NCI-H2227 treated with DMSO at 0.1 percent for 48 hours (cell line): ENCODE measurements at regions not wholly inside any gene's neighbourhood (a gene's known extent, or its start where the extent isn't known, plus 50 kb on each side); places are given as distances from the start of the nearest gene placed in this dataset.

Source experiments
- DNase-seq: peaks from one replicate; lab custom pipeline; 2025; lab: John Stamatoyannopoulos, UW

- DNase-seq, result no peak
Measured at GRCh38 chr1:30198795-30199403, 524.5 kb downstream of the MATN1 start.

- DNase-seq, result no peak
Measured at GRCh38 chr1:30198451-30198760, 525.0 kb downstream of the MATN1 start.

GRCh38 chr1:30197639-30198450, 525.5 kb downstream of the MATN1 start:
- no peak for DNase-seq

GRCh38 chr1:30196872-30197638, 526.3 kb downstream of the MATN1 start:
- no peak for DNase-seq

GRCh38 chr1:30196457-30196856, 526.9 kb downstream of the MATN1 start:
- no peak for DNase-seq

GRCh38 chr1:30195424-30196134, 527.8 kb downstream of the MATN1 start:
- no peak for DNase-seq

GRCh38 chr1:30194741-30195423, 528.5 kb downstream of the MATN1 start:
- DNase-seq, result no peak

- DNase-seq, result no peak
Measured at GRCh38 chr1:30194046-30194619, 529.3 kb downstream of the MATN1 start.

- no peak for DNase-seq
Measured at GRCh38 chr1:30192969-30193630, 530.3 kb downstream of the MATN1 start.

GRCh38 chr1:30191154-30191702, 532.2 kb downstream of the MATN1 start:
- DNase-seq, result no peak

GRCh38 chr1:30190511-30191153, 532.8 kb downstream of the MATN1 start:
- no peak for DNase-seq

GRCh38 chr1:30189818-30190500, 533.4 kb downstream of the MATN1 start:
- no peak for DNase-seq

- DNase-seq, result no peak
Measured at GRCh38 chr1:30188999-30189398, 534.4 kb downstream of the MATN1 start.

GRCh38 chr1:30188329-30188728, 535.1 kb downstream of the MATN1 start:
- no peak for DNase-seq

- no peak for DNase-seq
Measured at GRCh38 chr1:30187413-30188023, 535.9 kb downstream of the MATN1 start.

GRCh38 chr1:30186586-30186985, 536.8 kb downstream of the MATN1 start:
- DNase-seq, result no peak

- DNase-seq, result no peak
Measured at GRCh38 chr1:30185809-30186208, 537.6 kb downstream of the MATN1 start.

GRCh38 chr1:30185313-30185712, 538.1 kb downstream of the MATN1 start:
- no peak for DNase-seq
